Parathyroid adenoma (tissue), 2 donors: ENCODE measurements at regions not wholly inside any gene's neighbourhood (a gene's known extent, or its start where the extent isn't known, plus 50 kb on each side); places are given as distances from the start of the nearest gene placed in this dataset.

Source experiments
- H2AFZ ChIP-seq: fragments of 300-600 bp; sonication (generic); one replicate; pipeline ENCODE4 v1.7.0; 2017; ENCODE audit warnings: antibody characterized with exemption, mild to moderate bottlenecking
- H3K27ac ChIP-seq: fragments of 300-600 bp; sonication (generic); one replicate; pipeline ENCODE4 v1.7.0; 2017
- H3K27me3 ChIP-seq: fragments of 300-600 bp; sonication (generic); one replicate; pipeline ENCODE4 v1.7.0; 2017; ENCODE audit warnings: low read length; ENCODE audit not compliant: control insufficient read depth, insufficient read depth
- H3K36me3 ChIP-seq: fragments of 300-600 bp; sonication (generic); one replicate; pipeline ENCODE4 v1.7.0; 2017; ENCODE audit warnings: low read length; ENCODE audit not compliant: control insufficient read depth, insufficient read depth
- H3K4me1 ChIP-seq: fragments of 300-600 bp; sonication (generic); one replicate; pipeline ENCODE4 v1.7.0; 2017; ENCODE audit warnings: control low read depth
- H3K4me2 ChIP-seq: fragments of 300-600 bp; sonication (generic); one replicate; pipeline ENCODE4 v1.7.0; 2017; ENCODE audit warnings: low read length
- H3K4me3 ChIP-seq: fragments of 300-600 bp; sonication (generic); one replicate; pipeline ENCODE4 v1.7.0; 2017; ENCODE audit warnings: low read depth, low read length
- H3K79me2 ChIP-seq: fragments of 300-600 bp; sonication (generic); one replicate; pipeline ENCODE4 v1.7.0; 2017; ENCODE audit warnings: control low read depth
- H3K9ac ChIP-seq: fragments of 300-600 bp; sonication (generic); one replicate; pipeline ENCODE4 v1.7.0; 2017; ENCODE audit warnings: mild to moderate bottlenecking
- H3K9me3 ChIP-seq: fragments of 300-600 bp; sonication (generic); one replicate; pipeline ENCODE4 v1.7.0; 2017; ENCODE audit warnings: low read length; ENCODE audit not compliant: control insufficient read depth
- TF ChIP-seq, protein P1 (sequence below): fragments of 300-600 bp; sonication (generic); IDR thresholded peaks from one replicate; pipeline ENCODE4 v1.7.0; 2017; ENCODE audit warnings: antibody characterized with exemption, mild to moderate bottlenecking
- donor health status: primary hyperparathyroidism.

DNA sequence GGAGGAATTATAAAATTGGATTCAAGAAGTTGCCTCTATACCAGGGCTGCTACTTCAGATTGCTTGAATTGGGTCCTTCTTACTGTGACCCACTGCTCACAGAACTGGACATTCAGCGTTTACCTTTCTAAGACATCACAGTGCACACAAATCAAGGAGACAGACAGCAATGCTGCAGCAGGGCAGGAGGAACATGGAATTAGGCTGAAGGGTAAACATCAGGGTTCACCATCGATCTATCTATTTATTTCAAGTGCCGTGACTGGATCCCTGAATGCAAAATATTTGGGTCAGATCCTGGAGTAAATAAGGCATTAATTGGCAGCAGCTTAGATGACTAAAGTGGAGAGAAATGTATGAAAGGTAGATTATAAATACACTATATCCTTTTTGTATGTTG lies 76.9 kb upstream of the HMGA2 start:
- Histone ChIP-seq H3K27me3 (no peaks in the 10 kb centered on the region), H3K4me2 (no peak overlapping the region), H3K36me3 (no peaks in the 10 kb centered on the region), H3K4me3 (no peak overlapping the region), H2AFZ (no peak overlapping the region), H3K79me2 (no peaks in the 10 kb centered on the region), H3K4me1 (no peaks in the 10 kb centered on the region), H3K9ac (no peak overlapping the region), H3K27ac (no peak overlapping the region), H3K9me3 (no peaks in the 10 kb centered on the region)
- TF ChIP-seq, protein P1, sequence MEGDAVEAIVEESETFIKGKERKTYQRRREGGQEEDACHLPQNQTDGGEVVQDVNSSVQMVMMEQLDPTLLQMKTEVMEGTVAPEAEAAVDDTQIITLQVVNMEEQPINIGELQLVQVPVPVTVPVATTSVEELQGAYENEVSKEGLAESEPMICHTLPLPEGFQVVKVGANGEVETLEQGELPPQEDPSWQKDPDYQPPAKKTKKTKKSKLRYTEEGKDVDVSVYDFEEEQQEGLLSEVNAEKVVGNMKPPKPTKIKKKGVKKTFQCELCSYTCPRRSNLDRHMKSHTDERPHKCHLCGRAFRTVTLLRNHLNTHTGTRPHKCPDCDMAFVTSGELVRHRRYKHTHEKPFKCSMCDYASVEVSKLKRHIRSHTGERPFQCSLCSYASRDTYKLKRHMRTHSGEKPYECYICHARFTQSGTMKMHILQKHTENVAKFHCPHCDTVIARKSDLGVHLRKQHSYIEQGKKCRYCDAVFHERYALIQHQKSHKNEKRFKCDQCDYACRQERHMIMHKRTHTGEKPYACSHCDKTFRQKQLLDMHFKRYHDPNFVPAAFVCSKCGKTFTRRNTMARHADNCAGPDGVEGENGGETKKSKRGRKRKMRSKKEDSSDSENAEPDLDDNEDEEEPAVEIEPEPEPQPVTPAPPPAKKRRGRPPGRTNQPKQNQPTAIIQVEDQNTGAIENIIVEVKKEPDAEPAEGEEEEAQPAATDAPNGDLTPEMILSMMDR = no peak

DNA sequence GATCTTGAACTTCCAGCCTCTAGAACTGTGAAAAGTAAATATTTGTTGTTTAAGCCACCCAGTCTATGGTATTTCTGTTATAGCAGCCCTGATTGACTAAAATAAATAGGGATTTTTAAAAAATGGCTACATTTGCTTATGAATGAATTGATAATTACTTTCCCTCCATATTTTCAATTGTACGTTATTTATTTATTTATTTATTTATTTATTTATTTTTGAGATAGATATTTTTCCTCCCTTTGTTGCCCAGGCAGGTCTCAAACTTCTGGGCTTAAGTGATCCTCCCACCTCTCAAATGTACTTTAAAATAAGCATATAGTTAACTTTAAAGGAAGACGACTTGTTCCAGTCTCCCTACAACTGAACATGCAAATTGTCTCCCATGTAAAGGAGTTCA lies 76.0 kb upstream of the HMGA2 start:
- Histone ChIP-seq H3K36me3 (no peaks in the 10 kb centered on the region), H3K27me3 (no peaks in the 10 kb centered on the region), H3K9me3 (no peaks in the 10 kb centered on the region), H3K79me2 (no peaks in the 10 kb centered on the region), H3K4me3 (no peak overlapping the region), H2AFZ (no peak overlapping the region), H3K9ac (no peak overlapping the region), H3K4me2 (no peak overlapping the region), H3K4me1 (no peaks in the 10 kb centered on the region), H3K27ac (no peak overlapping the region)
- TF ChIP-seq, protein P1 = no peak

DNA sequence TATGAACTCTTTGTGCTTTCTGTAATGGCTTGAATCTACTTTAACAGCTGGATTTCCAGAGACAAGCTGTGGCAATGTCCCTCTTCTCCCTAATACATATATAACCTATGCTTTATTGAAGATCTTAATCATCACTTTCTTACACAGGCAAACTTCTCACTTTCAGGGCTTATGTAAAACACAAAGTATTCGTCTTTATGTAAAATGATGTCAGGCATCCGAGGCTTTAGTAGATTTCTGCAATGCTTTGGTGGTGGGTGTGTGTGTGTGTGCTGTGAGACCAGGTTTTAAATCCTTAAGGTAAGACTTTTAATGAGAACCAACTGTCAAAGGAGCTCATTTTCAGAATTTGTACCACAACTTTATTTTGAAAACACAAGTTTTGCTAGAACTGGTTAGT lies 70.0 kb upstream of the HMGA2 start:
- Histone ChIP-seq H3K9me3 (no peaks in the 10 kb centered on the region), H3K9ac (no peak overlapping the region), H3K4me3 (no peak overlapping the region), H3K27me3 (no peaks in the 10 kb centered on the region), H3K4me1 (no peaks in the 10 kb centered on the region), H2AFZ (no peak overlapping the region), H3K36me3 (no peaks in the 10 kb centered on the region), H3K79me2 (no peaks in the 10 kb centered on the region), H3K4me2 (no peak overlapping the region), H3K27ac (no peak overlapping the region)
- TF ChIP-seq, protein P1 = no peak

DNA sequence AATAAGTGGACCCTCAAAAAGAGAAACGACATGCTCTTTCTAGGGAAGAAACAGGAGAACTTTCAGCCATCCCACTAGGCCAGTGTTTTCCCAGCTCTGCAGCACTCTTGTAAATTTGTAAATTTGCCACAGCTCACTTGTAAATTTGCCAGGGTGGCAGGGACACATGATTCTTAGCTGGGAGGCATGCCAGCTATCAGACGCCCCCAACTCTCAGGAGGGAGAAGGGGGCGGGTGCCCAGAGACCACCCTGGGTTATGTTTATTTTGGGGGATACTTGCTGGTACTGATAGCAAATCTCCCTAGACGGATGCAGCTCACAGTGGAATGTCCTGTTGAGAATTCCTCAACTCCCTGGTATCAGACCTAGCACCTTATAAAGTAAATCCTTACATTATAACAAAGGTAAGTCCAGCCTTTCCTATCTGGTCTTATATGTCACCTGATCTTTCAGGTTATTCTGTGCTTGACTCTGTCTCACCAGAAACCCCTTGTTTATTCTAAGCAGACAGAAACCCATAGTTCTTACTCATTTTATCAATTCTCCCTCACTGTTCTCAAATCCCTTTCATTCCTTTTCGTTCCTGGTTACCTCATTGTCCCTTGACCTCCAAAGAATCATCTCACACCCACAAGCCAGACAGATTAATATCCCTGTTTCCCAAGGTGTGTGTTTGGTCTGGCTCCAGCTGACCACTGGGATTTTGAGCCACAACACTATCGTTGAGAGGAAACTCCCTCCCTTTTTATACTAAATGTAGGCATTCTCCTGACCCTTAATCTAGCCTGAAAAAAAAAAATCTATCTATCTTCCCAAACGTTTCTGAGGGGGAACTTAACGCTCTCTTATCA lies 69.3 kb upstream of the HMGA2 start:
- no peak overlapping the region for H3K4me3 ChIP-seq
- no peaks in the 10 kb centered on the region for H3K4me1 ChIP-seq
- no peaks in the 10 kb centered on the region for H3K36me3 ChIP-seq
- no peaks in the 10 kb centered on the region for H3K27me3 ChIP-seq
- H2AFZ ChIP-seq = no peak overlapping the region
- no peak overlapping the region for H3K9ac ChIP-seq
- H3K27ac ChIP-seq = no peak overlapping the region
- H3K79me2 ChIP-seq = no peaks in the 10 kb centered on the region
- H3K4me2 ChIP-seq = no peak overlapping the region
- H3K9me3 ChIP-seq = no peaks in the 10 kb centered on the region
- TF ChIP-seq, protein P1 = no peak

DNA sequence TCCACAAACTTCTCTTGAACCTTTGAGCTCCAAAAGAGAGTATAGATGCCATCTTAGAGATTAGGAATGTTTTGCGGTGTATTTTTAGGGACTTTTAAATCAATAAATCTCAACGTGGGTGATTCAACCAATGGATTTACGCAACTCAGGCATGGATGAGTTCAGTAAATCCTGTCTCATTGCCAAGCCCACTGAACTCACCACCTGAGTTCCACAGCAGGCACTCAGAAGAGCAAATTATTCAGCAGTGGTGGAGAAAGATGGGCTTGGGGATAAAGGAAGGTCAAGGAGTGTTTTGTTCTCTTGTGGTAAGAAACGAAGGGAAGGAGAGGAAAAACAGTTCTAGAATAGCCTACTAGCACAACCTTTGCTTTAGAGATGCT lies 68.7 kb upstream of the HMGA2 start:
- no peaks in the 10 kb centered on the region for H3K4me1 ChIP-seq
- H3K4me3 ChIP-seq = no peak overlapping the region

More for the DNA sequence above, 68.7 kb upstream of the HMGA2 start:
- Histone ChIP-seq H3K9ac (no peak overlapping the region), H3K9me3 (no peaks in the 10 kb centered on the region), H2AFZ (peak overlapping the region; percentile 12), H3K4me2 (no peak overlapping the region), H3K27ac (no peak overlapping the region), H3K79me2 (no peaks in the 10 kb centered on the region), H3K27me3 (no peaks in the 10 kb centered on the region), H3K36me3 (no peaks in the 10 kb centered on the region)
- TF ChIP-seq, protein P1 = no peak
